ENCODE measurements at regions not wholly inside any gene's neighbourhood (a gene's known extent, or its start where the extent isn't known, plus 50 kb on each side); places are given as distances from the start of the nearest gene placed in this dataset.
"Not testable (repeated sequence)": the region's sequence is repeated elsewhere in the genome, so short reads cannot be mapped to it uniquely, and the experiment has no call there.

DNA sequence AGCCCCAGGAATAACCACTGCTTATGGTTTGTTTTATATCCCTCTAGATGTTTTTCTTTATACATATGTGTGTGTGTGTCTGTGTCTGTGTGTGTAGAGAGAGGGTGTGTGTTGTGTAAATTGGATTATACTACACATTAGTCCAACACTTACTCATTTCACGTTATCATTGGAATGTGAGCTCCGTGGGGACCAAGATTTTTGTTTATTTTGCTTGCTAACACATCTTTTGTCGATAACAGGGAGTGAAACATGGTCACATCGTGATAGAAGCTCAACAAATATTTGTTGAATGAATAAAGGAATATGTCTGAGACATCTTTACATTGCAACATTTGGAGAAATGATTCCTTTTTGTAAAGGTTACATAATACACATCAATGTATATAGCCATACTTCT lies 88.8 kb downstream of the CDRT15L2 start:
- TF ChIP-seq, protein P1, sequence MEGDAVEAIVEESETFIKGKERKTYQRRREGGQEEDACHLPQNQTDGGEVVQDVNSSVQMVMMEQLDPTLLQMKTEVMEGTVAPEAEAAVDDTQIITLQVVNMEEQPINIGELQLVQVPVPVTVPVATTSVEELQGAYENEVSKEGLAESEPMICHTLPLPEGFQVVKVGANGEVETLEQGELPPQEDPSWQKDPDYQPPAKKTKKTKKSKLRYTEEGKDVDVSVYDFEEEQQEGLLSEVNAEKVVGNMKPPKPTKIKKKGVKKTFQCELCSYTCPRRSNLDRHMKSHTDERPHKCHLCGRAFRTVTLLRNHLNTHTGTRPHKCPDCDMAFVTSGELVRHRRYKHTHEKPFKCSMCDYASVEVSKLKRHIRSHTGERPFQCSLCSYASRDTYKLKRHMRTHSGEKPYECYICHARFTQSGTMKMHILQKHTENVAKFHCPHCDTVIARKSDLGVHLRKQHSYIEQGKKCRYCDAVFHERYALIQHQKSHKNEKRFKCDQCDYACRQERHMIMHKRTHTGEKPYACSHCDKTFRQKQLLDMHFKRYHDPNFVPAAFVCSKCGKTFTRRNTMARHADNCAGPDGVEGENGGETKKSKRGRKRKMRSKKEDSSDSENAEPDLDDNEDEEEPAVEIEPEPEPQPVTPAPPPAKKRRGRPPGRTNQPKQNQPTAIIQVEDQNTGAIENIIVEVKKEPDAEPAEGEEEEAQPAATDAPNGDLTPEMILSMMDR (IDR thresholded peaks at IDR 0.05; ENCODE audit: low read length), result not testable (repeated sequence)
- not testable (repeated sequence) for TF ChIP-seq EZH2phosphoT487 (IDR thresholded peaks at IDR 0.05; ENCODE audit: low read length); EZH2 (optimal IDR thresholded peaks at IDR 0.05; ENCODE audit: low read depth, low read length)

All from MM.1S (cell line).